GM21576 (cell line): ENCODE measurements at regions not wholly inside any gene's neighbourhood (a gene's known extent, or its start where the extent isn't known, plus 50 kb on each side); places are given as distances from the start of the nearest gene placed in this dataset.

Experiments used
- ATAC-seq: cut with Tn5 transposase; IDR thresholded peaks from one replicate; pipeline ENCODE4 v1.9.1; 2021; ENCODE audit warnings: mild to moderate bottlenecking, moderate library complexity; ENCODE audit not compliant: unreplicated experiment

DNA sequence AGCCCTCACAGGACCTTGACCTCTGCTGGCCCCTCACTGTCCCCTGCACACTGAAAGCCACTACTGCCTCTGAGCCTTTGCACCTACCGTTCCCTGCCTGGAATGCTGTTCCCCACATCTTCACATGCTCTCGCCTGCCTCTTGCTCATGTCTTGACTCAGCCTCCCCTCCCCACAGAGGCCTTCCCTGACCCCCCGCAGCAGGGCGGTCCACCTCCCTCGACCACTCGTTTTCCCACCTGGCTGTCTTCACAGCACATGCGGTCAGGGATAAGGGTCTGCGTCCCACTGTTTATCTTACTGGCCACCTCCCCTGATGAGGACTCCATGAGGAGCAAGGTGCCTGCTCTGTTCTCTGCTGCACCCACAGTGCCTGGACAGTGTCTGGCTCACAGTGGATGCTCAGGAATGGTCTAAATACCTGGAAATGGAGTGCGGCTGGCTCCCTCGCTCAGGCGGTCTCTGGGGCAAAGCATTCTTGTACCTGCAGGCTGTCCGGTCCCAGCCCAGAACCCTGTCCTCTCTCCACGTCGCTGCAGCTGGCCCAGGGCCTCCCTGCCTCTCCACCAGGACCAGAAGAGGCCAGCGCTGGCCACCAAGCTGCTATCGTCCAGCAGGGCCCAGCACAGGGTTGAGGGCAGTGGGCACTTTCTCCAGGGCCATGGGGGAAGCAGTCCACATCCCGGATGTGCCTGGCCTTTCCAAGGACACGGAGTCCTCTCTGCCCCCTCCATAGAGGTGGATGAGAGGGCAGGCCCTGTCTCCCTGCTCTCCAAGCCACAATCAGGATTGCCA is 107.4 kb downstream of the NCOR2 start:
- ATAC-seq = no peak

DNA sequence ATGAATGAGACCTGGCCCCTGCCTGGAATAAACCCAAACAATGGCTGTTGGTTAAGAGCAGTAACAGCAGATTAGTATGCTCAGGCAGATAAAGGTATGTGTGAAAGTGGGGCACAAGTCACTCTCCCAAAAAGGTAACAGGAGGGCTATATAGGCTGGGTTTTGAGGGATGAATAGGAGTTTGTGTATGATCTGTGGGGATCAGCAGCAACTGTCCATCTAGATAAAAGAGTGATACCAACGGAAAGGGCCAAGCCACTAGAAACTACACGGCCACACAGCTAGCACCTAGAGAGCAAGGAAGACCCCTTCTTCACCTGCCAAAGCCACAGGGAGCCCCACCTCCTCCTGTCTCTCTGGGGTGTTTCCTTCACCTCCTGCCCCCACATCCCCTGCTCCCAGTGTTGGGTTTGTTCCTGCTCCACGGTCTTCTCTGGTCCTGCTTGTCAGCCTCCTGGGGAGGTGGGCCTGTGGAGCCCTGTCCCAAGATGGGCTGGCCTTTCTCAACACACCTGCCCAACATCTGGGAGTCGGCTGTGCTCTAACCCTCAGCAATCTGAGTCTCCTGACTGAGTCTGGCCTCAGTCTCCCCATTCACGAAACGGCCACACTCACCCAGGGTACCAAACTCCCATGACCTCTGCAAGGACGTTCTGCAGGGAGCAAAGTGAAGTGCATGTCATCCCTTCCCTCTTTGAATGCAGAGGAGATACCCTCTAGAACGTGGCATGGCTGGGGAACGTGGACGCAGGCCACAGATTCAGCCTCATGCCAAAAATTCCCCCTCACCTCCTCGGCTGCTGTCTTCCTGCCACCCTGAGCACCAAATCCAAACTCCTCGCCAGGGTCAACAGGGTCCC is 108.2 kb downstream of the NCOR2 start:
- ATAC-seq = no peak

- ATAC-seq = no peak
These were observed 109.0 kb downstream of the NCOR2 start for GRCh38 chr12:124458220-124458991.

- peak; percentile 27 for ATAC-seq
These were observed 109.9 kb downstream of the NCOR2 start for GRCh38 chr12:124457287-124458219.

- ATAC-seq = peak; percentile 25
These were observed 110.7 kb downstream of the NCOR2 start for GRCh38 chr12:124456652-124457152.

DNA sequence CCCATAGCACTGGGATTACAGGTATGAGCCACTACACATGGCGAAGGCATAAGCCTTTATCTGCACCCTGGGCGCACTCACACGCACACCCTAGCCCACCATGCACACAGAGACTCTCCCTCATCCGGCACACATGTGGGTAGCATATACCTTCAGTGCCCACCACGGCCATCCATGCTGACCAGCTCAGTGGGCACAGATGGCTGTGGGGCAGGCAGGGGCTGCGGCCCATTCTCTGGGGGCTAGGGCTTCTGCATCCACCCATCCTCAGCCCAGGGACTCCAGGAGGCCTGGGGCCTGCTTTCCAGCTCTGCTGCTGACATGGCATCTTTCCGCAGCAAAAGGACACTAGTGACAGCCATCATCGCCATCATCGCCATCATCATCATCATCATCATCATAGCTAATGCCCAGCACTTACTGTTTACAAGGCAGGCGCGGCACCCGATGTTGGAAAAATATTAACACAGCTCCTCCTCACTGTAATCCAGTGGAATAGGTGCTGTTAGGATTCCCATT is 111.2 kb downstream of the NCOR2 start:
- ATAC-seq = no peak

- ATAC-seq = no peak
These were observed 112.1 kb downstream of the NCOR2 start for GRCh38 chr12:124455336-124455735.

DNA sequence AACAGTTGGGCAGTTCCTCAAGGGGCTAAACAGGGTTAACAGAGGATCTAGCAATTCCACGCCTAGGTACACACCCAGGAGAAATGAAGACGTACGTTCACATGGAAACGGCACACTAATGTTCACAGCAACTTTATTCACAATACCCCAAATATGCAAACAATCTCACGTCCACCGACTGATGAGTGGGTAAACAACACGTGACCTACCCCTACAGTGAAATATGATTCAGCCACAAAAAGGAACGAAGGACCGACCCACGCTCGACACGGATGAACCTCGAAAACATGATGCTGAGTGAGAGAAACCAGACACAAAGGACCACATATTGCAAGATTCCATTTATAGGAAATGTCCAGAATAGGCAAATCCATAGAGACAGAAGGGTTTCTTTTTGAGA is 112.7 kb downstream of the NCOR2 start:
- no peak for ATAC-seq

- no peak for ATAC-seq
These were observed 113.1 kb downstream of the NCOR2 start for GRCh38 chr12:124454352-124454725.

- ATAC-seq = peak; percentile 73
These were observed 113.7 kb downstream of the NCOR2 start for GRCh38 chr12:124453419-124454351.

DNA sequence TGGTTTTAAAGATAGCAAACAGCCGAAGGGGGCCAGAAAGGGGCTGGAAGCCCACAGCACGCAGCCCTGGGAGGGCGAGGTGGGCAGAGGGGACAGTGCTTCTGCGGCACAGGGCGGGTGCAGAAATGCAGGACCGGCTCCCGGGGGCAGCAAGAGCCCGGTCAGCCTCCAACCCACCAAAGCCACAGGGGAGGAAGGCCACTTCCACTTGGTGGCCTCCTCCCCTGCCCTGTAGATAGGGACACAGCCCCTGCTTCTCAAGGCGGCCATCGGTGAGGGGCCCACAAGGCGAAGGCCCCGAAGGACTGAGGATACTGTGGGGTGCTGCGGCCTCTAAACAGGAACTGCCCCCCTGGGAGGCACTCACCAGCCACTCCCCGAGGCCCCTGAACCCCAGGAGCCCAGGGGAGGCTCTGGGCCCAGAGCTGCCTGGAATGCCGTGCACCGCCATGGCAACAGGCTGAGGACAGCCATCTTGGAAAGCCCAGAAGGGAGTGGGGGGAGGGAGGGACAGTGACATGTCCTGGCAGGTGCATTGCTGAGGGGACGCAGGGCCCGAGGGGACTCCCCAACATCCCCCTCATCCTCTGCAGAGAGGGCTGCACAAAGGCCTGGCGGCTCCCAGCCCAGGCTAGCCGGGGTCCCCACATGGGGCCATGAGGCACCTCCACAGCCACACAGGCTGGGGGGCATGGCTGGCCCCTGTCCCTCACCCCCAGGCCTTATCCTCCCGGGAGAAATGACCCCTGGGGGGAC is 114.7 kb downstream of the NCOR2 start:
- ATAC-seq = no peak

GRCh38 chr12:124451637-124452243 is 115.7 kb downstream of the NCOR2 start:
- ATAC-seq = no peak

DNA sequence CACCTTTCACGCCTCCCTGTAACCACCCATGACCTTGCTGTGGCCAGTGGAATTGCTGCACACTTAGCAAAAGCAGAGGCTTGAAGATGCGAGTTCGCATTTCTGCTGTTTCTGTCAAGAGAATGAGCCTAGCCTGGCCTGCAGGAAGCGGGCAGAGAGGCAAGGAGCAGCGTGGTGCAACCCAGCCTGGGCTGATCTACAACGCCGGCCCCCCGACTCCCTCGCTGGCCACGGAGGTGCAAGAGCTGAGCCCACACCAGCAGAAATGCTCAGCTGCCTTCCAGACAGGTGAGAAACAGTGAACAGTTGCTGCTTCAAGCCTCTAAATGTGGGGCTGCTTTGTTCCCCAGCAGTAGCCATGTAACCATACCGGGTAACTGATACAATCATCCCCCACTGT is 116.4 kb downstream of the NCOR2 start:
- no peak for ATAC-seq

- ATAC-seq = no peak
These were observed 117.0 kb downstream of the NCOR2 start for GRCh38 chr12:124450376-124450750.

GRCh38 chr12:124449623-124450375 is 117.6 kb downstream of the NCOR2 start:
- no peak for ATAC-seq

- ATAC-seq = no peak
These were observed 118.3 kb downstream of the NCOR2 start for GRCh38 chr12:124448955-124449622.
